Ishikawa (cell line): ENCODE measurements at regions not wholly inside any gene's neighbourhood (a gene's known extent, or its start where the extent isn't known, plus 50 kb on each side); places are given as distances from the start of the nearest gene placed in this dataset.

Experiments
- CEBPB ChIP-seq: IDR thresholded peaks from 2 replicates; pipeline ENCODE4 v1.6.1; 2012
- EP300 ChIP-seq: IDR thresholded peaks from 2 replicates; pipeline ENCODE4 v1.6.1; 2012; ENCODE audit warnings: borderline replicate concordance
- RAD21 ChIP-seq: IDR thresholded peaks from 2 replicates; pipeline ENCODE4 v1.6.1; 2012; ENCODE audit warnings: low read depth
- TAF1 ChIP-seq: IDR thresholded peaks from 2 replicates; pipeline ENCODE4 v1.6.1; 2012; ENCODE audit warnings: low read depth, mild to moderate bottlenecking
- YY1 ChIP-seq: IDR thresholded peaks from 2 replicates; pipeline ENCODE4 v1.6.1; 2012; ENCODE audit warnings: low read depth
- TF ChIP-seq, protein P1 (sequence below): IDR thresholded peaks from 2 replicates; pipeline ENCODE4 v1.6.1; 2012; ENCODE audit warnings: low read depth, mild to moderate bottlenecking
- TF ChIP-seq, protein P2 (sequence below): IDR thresholded peaks from 2 replicates; pipeline ENCODE4 v1.6.1; 2012

DNA sequence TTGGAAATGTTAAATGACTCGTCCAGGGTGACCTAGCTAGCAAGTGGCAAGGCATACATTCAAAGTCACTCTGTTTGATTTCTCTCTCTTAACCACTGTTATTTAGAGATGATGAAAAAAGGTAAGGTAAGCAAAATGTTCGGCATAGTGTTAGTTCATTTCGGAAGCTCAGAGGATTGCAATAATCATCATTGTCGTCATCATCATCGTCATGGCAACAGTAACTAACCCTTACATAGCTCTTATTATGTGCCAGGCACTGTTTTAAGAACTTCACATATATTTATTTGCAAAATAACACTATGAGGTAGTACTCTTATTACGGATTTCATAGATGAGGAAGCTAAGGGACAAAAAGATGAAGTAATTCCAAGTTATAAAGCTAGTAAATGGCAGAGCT, 292.7 kb upstream of the CXCR4 start:
- no peak for TF ChIP-seq CEBPB
- no peak for TF ChIP-seq TAF1
- TF ChIP-seq, protein P1, sequence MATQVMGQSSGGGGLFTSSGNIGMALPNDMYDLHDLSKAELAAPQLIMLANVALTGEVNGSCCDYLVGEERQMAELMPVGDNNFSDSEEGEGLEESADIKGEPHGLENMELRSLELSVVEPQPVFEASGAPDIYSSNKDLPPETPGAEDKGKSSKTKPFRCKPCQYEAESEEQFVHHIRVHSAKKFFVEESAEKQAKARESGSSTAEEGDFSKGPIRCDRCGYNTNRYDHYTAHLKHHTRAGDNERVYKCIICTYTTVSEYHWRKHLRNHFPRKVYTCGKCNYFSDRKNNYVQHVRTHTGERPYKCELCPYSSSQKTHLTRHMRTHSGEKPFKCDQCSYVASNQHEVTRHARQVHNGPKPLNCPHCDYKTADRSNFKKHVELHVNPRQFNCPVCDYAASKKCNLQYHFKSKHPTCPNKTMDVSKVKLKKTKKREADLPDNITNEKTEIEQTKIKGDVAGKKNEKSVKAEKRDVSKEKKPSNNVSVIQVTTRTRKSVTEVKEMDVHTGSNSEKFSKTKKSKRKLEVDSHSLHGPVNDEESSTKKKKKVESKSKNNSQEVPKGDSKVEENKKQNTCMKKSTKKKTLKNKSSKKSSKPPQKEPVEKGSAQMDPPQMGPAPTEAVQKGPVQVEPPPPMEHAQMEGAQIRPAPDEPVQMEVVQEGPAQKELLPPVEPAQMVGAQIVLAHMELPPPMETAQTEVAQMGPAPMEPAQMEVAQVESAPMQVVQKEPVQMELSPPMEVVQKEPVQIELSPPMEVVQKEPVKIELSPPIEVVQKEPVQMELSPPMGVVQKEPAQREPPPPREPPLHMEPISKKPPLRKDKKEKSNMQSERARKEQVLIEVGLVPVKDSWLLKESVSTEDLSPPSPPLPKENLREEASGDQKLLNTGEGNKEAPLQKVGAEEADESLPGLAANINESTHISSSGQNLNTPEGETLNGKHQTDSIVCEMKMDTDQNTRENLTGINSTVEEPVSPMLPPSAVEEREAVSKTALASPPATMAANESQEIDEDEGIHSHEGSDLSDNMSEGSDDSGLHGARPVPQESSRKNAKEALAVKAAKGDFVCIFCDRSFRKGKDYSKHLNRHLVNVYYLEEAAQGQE, result no peak
- TF ChIP-seq, protein P2, sequence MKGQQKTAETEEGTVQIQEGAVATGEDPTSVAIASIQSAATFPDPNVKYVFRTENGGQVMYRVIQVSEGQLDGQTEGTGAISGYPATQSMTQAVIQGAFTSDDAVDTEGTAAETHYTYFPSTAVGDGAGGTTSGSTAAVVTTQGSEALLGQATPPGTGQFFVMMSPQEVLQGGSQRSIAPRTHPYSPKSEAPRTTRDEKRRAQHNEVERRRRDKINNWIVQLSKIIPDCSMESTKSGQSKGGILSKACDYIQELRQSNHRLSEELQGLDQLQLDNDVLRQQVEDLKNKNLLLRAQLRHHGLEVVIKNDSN, result no peak
- TF ChIP-seq EP300, result no peak
- no peak for TF ChIP-seq RAD21
- TF ChIP-seq YY1, result no peak
